ENCODE measurements at regions not wholly inside any gene's neighbourhood (a gene's known extent, or its start where the extent isn't known, plus 50 kb on each side); places are given as distances from the start of the nearest gene placed in this dataset.

DNA sequence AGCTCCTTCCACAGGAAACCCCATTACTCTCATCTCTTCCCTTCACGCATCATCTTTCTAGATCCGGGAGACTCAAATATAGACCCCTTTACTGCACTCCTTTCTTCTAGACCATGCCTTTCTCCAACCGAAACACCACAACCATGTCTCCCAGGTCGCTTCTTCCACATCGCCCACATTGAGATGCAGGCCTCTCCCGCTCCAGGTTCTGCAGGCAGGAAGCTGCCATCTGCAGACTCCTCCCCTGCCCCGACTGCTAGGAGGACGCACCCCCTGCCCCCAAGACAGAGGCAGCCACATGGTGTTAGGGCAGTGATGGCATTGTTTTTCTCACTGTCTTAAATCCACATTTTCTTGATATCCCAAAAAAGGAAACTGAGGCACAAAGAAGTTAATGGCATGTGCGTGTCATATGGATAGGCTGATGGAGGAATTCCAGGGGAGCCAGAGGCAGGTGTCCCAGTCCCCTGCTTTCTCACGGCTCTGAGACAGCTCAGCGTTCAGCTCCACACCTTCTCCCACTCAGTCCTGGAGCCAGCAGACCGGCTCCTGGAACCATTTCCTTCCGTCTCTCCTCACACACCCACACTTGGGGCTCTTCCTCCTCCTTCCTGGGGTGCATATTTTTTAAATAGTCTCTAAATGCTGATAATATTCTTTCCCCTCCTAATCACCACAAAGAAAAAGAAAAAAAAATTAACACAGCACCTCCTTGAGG, 438.4 kb downstream of the EIPR1 start:
- TF ChIP-seq POLR2A (IDR thresholded peaks at IDR 0.05): no peak
- TF ChIP-seq CTCF (IDR thresholded peaks at IDR 0.05): no peak

All from thyroid gland (tissue), 4 donors.